ENCODE measurements at regions not wholly inside any gene's neighbourhood (a gene's known extent, or its start where the extent isn't known, plus 50 kb on each side); places are given as distances from the start of the nearest gene placed in this dataset.

- whole genome bisulfite sequencing (ENCODE audit: insufficient coverage, insufficient replicate concordance, low lambda C conversion rate, missing lambda C conversion rate) = 72% methylated on average over 11 of the region's 11 CpGs
- Histone ChIP-seq H3K4me3 (no peak overlapping the region), H3K4me2 (ENCODE audit: control insufficient read depth, insufficient read depth) (no peak overlapping the region), H3K36me3 (ENCODE audit: control insufficient read depth in 2 of 2, insufficient read depth in 2 of 2, low read length in 1 of 2) (no peaks in the 10 kb centered on the region), H3K27me3 (replicated peaks in 1 of 2; ENCODE audit: control insufficient read depth in 2 of 2, insufficient read depth in 2 of 2, low read length in 1 of 2) (no peaks in the 10 kb centered on the region), H3K79me2 (ENCODE audit: control insufficient read depth, insufficient read depth, low read length) (no peaks in the 10 kb centered on the region), H3K27ac (ENCODE audit: control insufficient read depth, insufficient read depth) (no peak overlapping the region), H4K20me1 (ENCODE audit: control insufficient read depth, insufficient read depth) (no peaks in the 10 kb centered on the region), H3K9me3 (replicated peaks; ENCODE audit: control insufficient read depth, insufficient read depth, low read length) (peaks cover 3% of the 10 kb centered on the region; the same call in 2 of the 3 replicates), H3K4me1 (ENCODE audit: control insufficient read depth, insufficient read depth, low read length) (no peaks in the 10 kb centered on the region), H3K9ac (ENCODE audit: control insufficient read depth, insufficient read depth, low read length) (no peak overlapping the region), H2AFZ (ENCODE audit: control insufficient read depth, low read depth, low read length) (no peak overlapping the region)
- TF ChIP-seq NR2C1 (IDR thresholded peaks at IDR 0.05) (no peak), RELA (IDR thresholded peaks at IDR 0.05; ENCODE audit: borderline replicate concordance, partially characterized antibody) (no peak), ZBED1 (IDR thresholded peaks at IDR 0.05; ENCODE audit: borderline replicate concordance) (no peak), SIX5 (IDR thresholded peaks at IDR 0.05; ENCODE audit: low read depth, low read length, severe bottlenecking) (no peak), ASH2L (IDR thresholded peaks at IDR 0.05; ENCODE audit: borderline replicate concordance, low read depth) (no peak), NFIC (IDR thresholded peaks at IDR 0.05; ENCODE audit: low read depth, low read length) (no peak), BMI1 (IDR thresholded peaks at IDR 0.05; ENCODE audit: borderline replicate concordance) (no peak)
- in situ Hi-C loops (cut with MboI) = no loop called here
- intact Hi-C loops (cut with micrococcal nuclease; ENCODE audit: unreplicated experiment) = no loop called here
- ChIA-PET CTCF (no interaction called here), RAD21 (ENCODE audit: unreplicated experiment) (no interaction called here), SMC1A (ENCODE audit: uncharacterized antibody, unreplicated experiment) (no interaction called here), POLR2A (no interaction called here)
- FAIRE-seq = no peak
- DNase-seq (ENCODE audit: low read depth, low spot score) = no peak
- BruUV-seq (replicated peaks) = no TSS peak
- no peak for ATAC-seq
These were observed 1439.4 kb downstream of the UQCRFS1 start for GRCh38 chr19:27773318-27774094.

- H3K27ac ChIP-seq (ENCODE audit: control insufficient read depth, insufficient read depth) = no peak overlapping the region
- DNase-seq (ENCODE audit: low read depth, low spot score) (no peak), ATAC-seq (no peak), FAIRE-seq (no peak)
- no peaks in the 10 kb centered on the region for H3K36me3 ChIP-seq (ENCODE audit: control insufficient read depth in 2 of 2, insufficient read depth in 2 of 2, low read length in 1 of 2)
- no peaks in the 10 kb centered on the region for H3K79me2 ChIP-seq (ENCODE audit: control insufficient read depth, insufficient read depth, low read length)
- H3K9me3 ChIP-seq (replicated peaks; ENCODE audit: control insufficient read depth, insufficient read depth, low read length) = peaks cover 3% of the 10 kb centered on the region; the same call in 2 of the 3 replicates
- ChIA-PET SMC1A (ENCODE audit: uncharacterized antibody, unreplicated experiment) (no interaction called here), CTCF (no interaction called here), POLR2A (no interaction called here), RAD21 (ENCODE audit: unreplicated experiment) (no interaction called here)
- H3K4me1 ChIP-seq (ENCODE audit: control insufficient read depth, insufficient read depth, low read length) = no peaks in the 10 kb centered on the region
- WGBS (ENCODE audit: insufficient coverage, insufficient replicate concordance, low lambda C conversion rate, missing lambda C conversion rate) = 89% methylated on average over 6 of the region's 6 CpGs
- intact Hi-C loops (cut with micrococcal nuclease; ENCODE audit: unreplicated experiment) = no loop called here
- no peaks in the 10 kb centered on the region for H4K20me1 ChIP-seq (ENCODE audit: control insufficient read depth, insufficient read depth)
- H3K9ac ChIP-seq (ENCODE audit: control insufficient read depth, insufficient read depth, low read length) = no peak overlapping the region
- no peaks in the 10 kb centered on the region for H3K27me3 ChIP-seq (replicated peaks in 1 of 2; ENCODE audit: control insufficient read depth in 2 of 2, insufficient read depth in 2 of 2, low read length in 1 of 2)
- BruUV-seq (replicated peaks) = no TSS peak
- H3K4me2 ChIP-seq (ENCODE audit: control insufficient read depth, insufficient read depth) = no peak overlapping the region
- no peak overlapping the region for H3K4me3 ChIP-seq
- no peak overlapping the region for H2AFZ ChIP-seq (ENCODE audit: control insufficient read depth, low read depth, low read length)
- in situ Hi-C loops (cut with MboI) = no loop called here
- TF ChIP-seq EGR1 (IDR thresholded peaks at IDR 0.05; ENCODE audit: borderline replicate concordance in 1 of 2, low read depth in 2 of 2, low read length in 2 of 2) = no peak
- TF ChIP-seq E2F8 (IDR thresholded peaks at IDR 0.05; ENCODE audit: low read depth, partially characterized antibody) = no peak
- TF ChIP-seq SREBF2 (IDR thresholded peaks at IDR 0.05; ENCODE audit: low read length) = no peak
- no peak for TF ChIP-seq EED (IDR thresholded peaks at IDR 0.05; ENCODE audit: low read depth)
- no peak for TF ChIP-seq POU2F2 (IDR thresholded peaks at IDR 0.05; ENCODE audit: borderline replicate concordance, low read depth, low read length)
- TF ChIP-seq NFIC (IDR thresholded peaks at IDR 0.05; ENCODE audit: low read depth, low read length) = no peak
These were observed 1440.9 kb downstream of the UQCRFS1 start for GRCh38 chr19:27772059-27772458.
